HG03045 (cell line): ENCODE measurements at regions not wholly inside any gene's neighbourhood (a gene's known extent, or its start where the extent isn't known, plus 50 kb on each side); places are given as distances from the start of the nearest gene placed in this dataset.
"Not testable (repeated sequence)": the region's sequence is repeated elsewhere in the genome, so short reads cannot be mapped to it uniquely, and the experiment has no call there.

ENCODE experiments used
- ATAC-seq: cut with Tn5 transposase; IDR thresholded peaks from one replicate; pipeline ENCODE4 v1.9.1; 2021; ENCODE audit warnings: mild to moderate bottlenecking, moderate library complexity; ENCODE audit not compliant: unreplicated experiment

DNA sequence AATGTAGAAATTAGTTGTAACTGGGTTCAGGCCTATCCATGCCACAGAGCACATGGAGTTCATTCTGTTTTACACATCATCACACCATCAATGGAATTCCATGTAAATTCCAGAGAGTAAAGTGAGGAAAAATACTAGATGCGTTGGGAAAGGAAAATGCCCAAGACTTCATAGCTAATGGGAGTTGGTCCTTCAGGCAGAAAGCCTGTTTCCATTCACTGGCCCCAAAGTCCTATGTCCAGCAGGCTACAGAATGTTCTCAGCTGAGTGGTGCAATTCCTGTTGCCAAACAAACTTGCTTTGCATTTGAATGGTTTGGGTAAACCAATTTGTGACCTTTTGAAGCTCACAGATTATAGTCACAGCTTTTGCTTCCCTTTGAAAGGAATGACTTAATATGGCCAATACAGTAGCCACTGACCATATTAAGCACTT lies 164.6 kb upstream of the PFN2 start:
- no peak for ATAC-seq

GRCh38 chr3:150133293-150133692 lies 162.6 kb upstream of the PFN2 start:
- no peak for ATAC-seq

GRCh38 chr3:150132101-150132749 lies 161.5 kb upstream of the PFN2 start:
- ATAC-seq, result no peak

GRCh38 chr3:150131663-150132062 lies 161.0 kb upstream of the PFN2 start:
- ATAC-seq, result no peak

GRCh38 chr3:150130404-150131100 lies 159.9 kb upstream of the PFN2 start:
- no peak for ATAC-seq

- ATAC-seq, result no peak
Observed at GRCh38 chr3:150129166-150129565, 158.5 kb upstream of the PFN2 start.

GRCh38 chr3:150128126-150128525 lies 157.4 kb upstream of the PFN2 start:
- ATAC-seq, result no peak

- no peak for ATAC-seq
Observed at GRCh38 chr3:150127011-150127490, 156.4 kb upstream of the PFN2 start.

DNA sequence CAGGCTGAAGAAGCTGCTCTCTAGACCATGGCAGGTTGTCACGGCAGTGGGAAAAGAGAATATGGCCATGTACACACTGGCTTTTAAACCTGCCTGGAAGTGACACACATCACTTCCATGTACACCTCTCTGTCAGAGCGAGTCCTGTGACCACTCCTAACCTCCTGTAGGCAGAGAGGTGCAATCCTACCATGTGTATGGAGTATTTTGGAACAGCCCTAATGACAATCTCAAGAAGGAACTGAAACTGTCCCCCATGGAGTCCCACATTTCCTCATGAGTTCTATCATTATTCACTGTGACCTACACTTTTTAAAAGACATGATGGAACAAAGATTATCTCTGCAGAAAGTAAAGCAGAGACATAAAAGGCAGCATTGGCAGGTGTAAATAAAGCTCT lies 153.4 kb upstream of the PFN2 start:
- no peak for ATAC-seq

DNA sequence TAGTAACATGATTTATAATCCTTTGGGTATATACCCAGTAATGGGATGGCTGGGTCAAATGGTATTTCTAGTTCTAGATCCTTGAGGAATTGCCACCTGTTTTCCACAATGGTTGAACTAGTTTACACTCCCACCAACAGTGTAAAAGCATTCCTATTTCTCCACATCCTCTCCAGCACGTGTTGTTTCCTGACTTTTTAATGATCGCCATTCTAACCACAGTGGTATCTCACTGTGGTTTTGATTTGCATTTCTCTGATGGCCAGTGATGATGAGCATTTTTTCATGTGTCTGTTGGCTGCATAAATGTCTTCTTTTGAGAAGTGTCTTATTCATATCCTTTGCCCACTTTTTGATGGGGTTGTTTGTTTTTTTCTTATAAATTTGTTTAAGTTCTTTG lies 152.6 kb upstream of the PFN2 start:
- not testable (repeated sequence) for ATAC-seq

DNA sequence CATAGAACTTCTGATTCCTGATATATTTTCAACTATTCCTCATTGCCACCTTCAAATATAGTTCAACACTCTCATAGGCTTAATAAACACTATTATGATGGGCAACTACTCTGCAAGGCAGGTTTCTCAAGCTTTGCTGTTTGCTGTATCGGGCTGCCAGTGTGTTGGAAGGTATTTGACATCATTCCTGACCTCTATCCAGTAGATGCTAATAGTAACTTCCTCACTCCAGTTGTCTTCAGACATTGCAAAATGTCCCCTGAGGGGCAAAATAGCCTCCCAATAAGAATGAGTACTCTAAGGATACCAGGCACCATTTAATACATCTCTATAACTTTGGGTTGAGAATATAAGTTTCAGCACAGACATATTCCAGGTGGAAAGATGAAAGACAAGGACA lies 147.5 kb upstream of the PFN2 start:
- no peak for ATAC-seq

DNA sequence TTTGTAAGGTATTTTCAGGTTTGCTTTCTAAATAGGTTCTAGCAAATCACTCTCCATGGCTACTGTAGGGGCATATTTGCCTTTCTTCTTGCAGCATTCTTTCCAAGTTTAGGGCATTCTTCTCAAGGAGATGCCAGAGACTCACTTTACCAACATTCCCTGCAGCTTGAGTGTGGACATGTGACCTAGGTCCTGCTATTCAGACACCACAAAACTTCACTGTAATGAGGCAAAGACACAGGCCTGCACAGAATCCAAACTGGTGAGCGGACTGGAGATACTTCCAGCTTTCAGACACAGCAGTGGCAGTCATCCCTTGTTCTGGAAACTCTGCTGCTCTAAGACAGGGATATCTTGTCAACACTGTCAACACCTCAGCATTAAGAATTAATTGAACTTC lies 146.4 kb upstream of the PFN2 start:
- no peak for ATAC-seq

DNA sequence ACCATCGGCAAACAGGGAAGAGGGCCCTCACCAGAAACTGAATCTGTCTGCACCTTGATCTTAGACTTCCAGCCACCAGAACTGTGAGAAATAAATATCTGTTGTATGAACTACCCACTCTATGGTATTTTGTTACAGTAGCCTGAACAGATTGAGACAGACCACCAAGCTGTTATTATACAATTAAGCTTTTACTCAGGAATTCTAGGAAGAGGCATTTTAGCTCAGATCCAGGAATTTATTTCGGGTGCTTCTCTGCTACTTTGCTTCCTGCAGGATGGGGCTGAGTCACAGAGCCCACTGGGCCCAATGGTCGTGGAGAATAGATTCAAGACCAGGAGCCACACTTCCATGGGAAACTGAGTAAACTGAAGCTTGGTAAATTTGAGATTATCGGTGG lies 145.5 kb upstream of the PFN2 start:
- ATAC-seq, result no peak

DNA sequence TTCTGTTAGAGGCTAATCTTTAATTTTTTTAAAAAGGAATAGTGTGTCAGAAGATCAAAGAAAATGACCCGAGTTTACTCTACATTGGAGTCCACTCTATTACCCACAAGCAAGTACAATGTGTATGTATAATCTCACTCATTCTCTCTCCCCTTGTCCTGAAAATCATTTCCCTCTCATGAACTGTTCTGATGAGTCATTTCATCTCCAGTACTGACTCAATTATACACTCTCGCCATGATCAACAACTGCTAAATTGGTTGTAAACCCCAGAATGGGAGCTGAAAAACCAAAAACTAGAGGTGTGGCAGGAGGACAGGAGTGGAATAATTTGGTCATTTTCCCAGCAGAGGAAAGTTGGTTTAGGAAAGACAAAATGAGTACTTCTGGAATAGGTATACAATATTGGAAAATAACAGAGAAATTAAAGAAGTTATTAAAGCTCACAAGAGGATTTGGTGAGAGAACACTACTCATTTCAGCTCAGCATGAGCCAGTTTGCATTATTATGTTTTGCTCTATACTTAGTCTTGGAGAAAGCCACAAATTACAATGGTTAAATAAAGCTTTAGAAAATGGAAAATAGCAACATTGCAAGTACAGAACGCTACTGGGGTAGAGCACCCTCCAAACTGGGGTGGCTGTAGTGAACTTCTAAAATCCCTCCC lies 144.3 kb upstream of the PFN2 start:
- peak; percentile 84 for ATAC-seq

- no peak for ATAC-seq
Observed at GRCh38 chr3:150114273-150114672, 143.6 kb upstream of the PFN2 start.

- ATAC-seq, result no peak
Observed at GRCh38 chr3:150110097-150110496, 139.4 kb upstream of the PFN2 start.

DNA sequence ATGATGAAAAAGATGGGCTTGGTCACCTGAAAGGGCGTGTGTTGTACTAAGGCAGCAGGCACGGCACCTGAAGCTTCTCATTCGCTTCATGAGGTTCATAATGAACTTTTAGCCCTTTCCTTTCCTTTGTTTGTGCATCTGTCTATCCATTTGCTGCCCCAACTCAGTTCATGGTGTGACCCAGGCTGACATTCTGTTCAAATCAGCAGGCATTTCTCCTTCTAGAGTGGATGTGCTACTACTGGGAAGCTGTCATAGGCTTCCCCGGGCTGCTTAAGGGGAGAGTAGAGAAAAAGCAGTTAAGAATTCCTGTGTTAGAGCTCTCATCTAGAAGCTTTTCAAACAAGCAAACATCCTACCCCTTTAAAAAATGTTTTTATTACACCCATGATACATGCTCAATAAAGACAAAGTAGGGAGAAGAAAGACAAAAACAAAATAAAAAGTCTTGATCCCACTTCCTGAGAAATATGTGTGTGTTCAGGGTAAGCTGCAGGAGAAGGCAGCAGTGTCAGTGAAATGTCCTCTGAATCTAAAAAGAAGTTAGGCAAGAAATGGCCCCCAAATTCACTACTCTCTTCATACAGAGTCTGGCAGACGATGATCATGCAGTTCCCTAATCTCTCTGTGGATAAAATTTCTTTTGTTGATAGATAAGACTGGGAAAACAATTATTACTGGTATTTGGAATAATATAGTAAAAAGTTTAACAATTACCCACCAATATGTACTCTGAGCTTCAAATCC lies 136.9 kb upstream of the PFN2 start:
- no peak for ATAC-seq

DNA sequence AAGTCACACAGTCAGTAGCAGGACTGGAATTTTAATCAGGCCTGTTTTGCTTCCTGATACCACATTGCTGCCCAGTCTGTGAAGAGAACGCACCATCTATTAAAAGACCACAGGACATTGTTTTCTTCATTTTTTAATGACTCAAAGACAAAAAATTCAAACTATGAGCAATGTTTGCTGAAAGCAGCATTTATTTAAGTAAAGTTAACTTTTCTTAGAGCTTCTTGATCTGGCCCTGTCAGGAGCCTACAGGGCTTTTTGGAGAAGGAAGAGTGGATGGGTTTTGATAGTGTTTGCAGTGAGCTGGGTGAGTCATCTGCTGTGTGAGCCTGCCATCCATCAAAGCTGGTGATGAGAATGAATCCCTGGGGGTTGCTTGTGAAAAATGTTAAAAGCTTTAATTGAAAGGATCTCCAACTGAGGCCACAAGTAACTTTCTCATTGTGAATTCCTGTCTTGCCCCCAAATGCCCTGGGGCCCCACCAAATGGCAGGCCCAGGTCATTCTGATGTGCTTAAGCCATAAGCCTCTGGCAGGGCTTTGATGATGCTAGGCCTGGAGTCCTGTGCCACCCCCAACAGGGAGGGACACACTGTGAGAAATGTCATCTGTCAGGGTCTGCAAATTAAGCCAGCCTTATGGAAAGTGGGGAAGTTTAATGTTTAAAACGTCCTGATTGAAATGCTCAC lies 136.2 kb upstream of the PFN2 start:
- ATAC-seq, result no peak

- ATAC-seq, result no peak
Observed at GRCh38 chr3:150105886-150106612, 135.4 kb upstream of the PFN2 start.

- ATAC-seq, result no peak
Observed at GRCh38 chr3:150105025-150105424, 134.3 kb upstream of the PFN2 start.
